GM06990 (cell line): ENCODE measurements at regions not wholly inside any gene's neighbourhood (a gene's known extent, or its start where the extent isn't known, plus 50 kb on each side); places are given as distances from the start of the nearest gene placed in this dataset.

Experiments used
- DNase-seq: peaks from one replicate; pipeline ENCODE4 v3.0.0-alpha.2; 2011; ENCODE audit not compliant: insufficient read length; ENCODE audit errors: extremely low read depth
- H3K27me3 ChIP-seq: replicated peaks from 2 replicates; pipeline ENCODE4 v1.6.0; 2011; ENCODE audit warnings: low read length; ENCODE audit not compliant: control insufficient read depth, insufficient read depth
- H3K36me3 ChIP-seq: 2 replicates; pipeline ENCODE4 v1.5.1; 2011; ENCODE audit warnings: low read length; ENCODE audit not compliant: control insufficient read depth, insufficient read depth
- H3K4me3 ChIP-seq: replicated peaks from 2 replicates; pipeline ENCODE4 v1.5.1; 2011; ENCODE audit warnings: low read depth, mild to moderate bottlenecking, control low read depth, low read length
- CTCF ChIP-seq: IDR thresholded peaks from 2 replicates; pipeline ENCODE4 v1.5.1; 2011; ENCODE audit warnings: low read length, control low read depth, mild to moderate bottlenecking, inconsistent platforms; ENCODE audit not compliant: insufficient read depth, poor library complexity, severe bottlenecking

- DNase-seq: no peak
- TF ChIP-seq CTCF: no peak
- Histone ChIP-seq H3K27me3 (no peaks in the 10 kb centered on the region), H3K4me3 (no peak overlapping the region), H3K36me3 (no peaks in the 10 kb centered on the region)
These were observed 366.3 kb upstream of the FANCL start for GRCh38 chr2:58607448-58607847.

- H3K4me3 ChIP-seq: no peak overlapping the region
- DNase-seq: no peak
- no peaks in the 10 kb centered on the region for H3K36me3 ChIP-seq
- no peak for TF ChIP-seq CTCF
- H3K27me3 ChIP-seq: no peaks in the 10 kb centered on the region
These were observed 365.7 kb upstream of the FANCL start for GRCh38 chr2:58606799-58607198.

GRCh38 chr2:58604096-58604495 is 363.0 kb upstream of the FANCL start:
- Histone ChIP-seq H3K27me3 (no peaks in the 10 kb centered on the region), H3K36me3 (no peaks in the 10 kb centered on the region), H3K4me3 (no peak overlapping the region)
- no peak for DNase-seq
- no peak for TF ChIP-seq CTCF

DNA sequence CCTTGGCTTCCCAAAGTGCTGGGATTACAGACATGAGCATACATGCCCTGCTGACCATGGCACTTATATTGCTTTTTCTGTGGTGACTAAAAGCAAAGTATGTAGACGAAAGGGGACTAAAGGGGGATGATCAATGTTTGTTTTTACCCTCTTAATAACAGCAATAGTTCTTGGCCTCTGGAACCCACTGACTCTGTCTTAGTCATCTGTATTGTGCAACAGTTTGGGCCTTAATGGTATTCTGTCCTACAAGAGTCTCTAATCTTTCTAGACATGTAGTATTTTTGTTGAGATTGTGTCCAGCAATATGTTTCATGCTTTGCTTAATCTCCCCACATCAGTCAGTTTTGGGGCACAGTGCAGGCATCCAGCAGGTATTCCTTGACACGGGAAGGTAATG is 359.9 kb upstream of the FANCL start:
- H3K36me3 ChIP-seq: no peaks in the 10 kb centered on the region

DNA sequence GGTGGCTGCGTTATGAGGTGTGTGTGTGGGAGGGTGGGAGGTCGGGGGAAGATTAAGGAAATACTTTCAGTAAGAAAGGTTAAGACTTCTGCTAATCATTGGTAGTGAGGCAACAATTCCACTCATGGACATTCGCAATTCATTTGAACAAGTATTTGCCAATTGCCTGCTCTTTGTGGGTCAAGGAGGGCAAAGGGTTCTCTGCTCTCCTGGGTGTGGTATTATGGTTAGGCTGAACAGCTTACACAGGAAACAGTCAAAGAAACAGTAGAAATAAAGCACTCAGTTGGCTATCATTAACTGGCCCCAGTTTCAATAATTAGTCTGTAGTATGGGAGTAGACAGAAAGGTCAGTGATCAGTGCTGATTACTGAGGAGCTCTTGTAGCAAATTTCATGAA is 357.0 kb upstream of the FANCL start:
- Histone ChIP-seq H3K36me3 (no peaks in the 10 kb centered on the region), H3K4me3 (no peak overlapping the region), H3K27me3 (no peaks in the 10 kb centered on the region)
- DNase-seq: no peak
- no peak for TF ChIP-seq CTCF

More for the DNA sequence above, 359.9 kb upstream of the FANCL start:
- Histone ChIP-seq H3K4me3 (no peak overlapping the region), H3K27me3 (no peaks in the 10 kb centered on the region)
- no peak for TF ChIP-seq CTCF
- no peak for DNase-seq

GRCh38 chr2:58595714-58596113 is 354.6 kb upstream of the FANCL start:
- TF ChIP-seq CTCF: no peak
- H3K4me3 ChIP-seq: no peak overlapping the region
- no peaks in the 10 kb centered on the region for H3K36me3 ChIP-seq

More at GRCh38 chr2:58595714-58596113, 354.6 kb upstream of the FANCL start:
- H3K27me3 ChIP-seq: no peaks in the 10 kb centered on the region
- no peak for DNase-seq
